Superior temporal gyrus (tissue), 1 donor: ENCODE measurements at regions not wholly inside any gene's neighbourhood (a gene's known extent, or its start where the extent isn't known, plus 50 kb on each side); places are given as distances from the start of the nearest gene placed in this dataset.

Experiments
- DNase-seq: peaks from one replicate; pipeline ENCODE4 v3.0.0-alpha.2; 2016; ENCODE audit errors: extremely low spot score

DNA sequence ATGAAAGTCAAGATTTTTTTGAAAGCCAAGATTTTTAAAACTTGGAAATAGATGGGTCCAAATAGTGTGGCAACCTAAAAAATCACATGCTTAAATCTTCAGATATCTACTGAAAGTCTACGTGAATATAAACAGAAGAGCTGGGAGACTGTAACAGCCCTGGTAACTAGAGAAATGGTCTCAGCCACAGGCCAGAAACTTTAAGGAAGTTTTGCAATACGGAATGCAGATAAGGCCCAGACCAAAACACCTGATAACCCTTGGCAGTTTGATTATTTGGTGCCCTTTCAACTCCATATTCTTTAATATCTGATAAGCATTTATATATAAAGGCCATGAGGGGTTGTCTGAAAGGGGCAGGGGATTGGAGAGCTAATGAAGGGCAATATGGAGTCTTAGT, 537.3 kb upstream of the TGFBR2 start:
- no peak for DNase-seq

DNA sequence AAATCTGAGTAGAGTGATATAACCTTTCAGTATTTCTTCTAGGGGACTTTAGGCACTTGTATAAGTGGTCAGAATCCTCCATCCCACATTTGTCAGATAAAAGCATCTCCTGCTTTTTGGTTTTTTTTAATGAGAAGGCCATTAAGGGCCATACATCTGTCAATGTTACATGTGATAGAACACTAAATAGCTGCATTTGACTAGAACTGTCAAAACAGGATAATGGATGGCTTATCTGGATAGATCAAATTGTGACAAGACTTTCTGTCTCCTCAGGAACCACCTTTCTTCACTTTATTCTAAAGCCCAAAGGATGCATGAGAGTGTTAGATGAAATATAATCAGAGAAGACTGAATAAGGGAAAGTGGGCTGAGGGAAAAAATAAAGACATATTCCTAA, 533.4 kb upstream of the TGFBR2 start:
- no peak for DNase-seq

GRCh38 chr3:30073622-30074021, 532.8 kb upstream of the TGFBR2 start:
- DNase-seq: no peak

GRCh38 chr3:30075514-30075913, 530.9 kb upstream of the TGFBR2 start:
- no peak for DNase-seq

DNA sequence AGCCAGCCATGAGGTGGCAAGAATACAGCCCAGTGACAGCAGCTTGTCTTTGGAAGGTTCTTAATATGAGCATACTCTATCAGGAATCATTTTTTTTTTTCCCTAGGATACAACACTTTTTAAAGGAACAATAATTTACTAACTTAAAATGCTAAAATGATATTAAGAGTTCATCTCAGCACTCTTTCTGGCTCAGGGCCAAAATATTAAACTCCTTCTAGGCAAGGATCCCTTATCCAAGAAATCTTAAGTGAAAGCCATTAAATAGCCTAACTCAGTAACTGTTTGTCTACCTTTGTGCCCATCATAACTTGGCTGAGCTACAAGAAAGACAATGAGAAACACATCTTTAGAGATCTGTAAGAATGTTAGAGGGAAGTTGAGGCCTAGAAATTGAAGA, 529.5 kb upstream of the TGFBR2 start:
- DNase-seq: no peak

DNA sequence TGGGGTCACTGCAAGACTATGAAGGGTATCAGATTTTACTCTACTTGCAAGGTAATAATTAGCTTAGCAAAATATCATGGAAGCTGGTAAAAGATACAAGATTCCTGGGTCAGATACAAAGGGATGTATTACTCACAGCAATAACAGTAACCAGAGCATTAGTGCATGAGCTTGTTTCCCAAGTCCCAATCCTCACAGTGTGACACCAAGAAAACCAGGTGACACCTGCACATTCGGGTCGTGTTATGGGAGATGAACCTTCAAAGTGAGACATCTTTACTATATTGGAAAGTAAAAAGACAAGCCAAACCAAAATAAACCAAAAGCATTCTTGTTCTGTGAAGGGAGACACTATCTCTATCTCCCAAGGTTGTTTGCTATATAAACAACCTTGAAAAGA, 528.7 kb upstream of the TGFBR2 start:
- no peak for DNase-seq

- DNase-seq: no peak
These were observed 527.7 kb upstream of the TGFBR2 start for GRCh38 chr3:30078736-30079135.

GRCh38 chr3:30081904-30082303, 524.5 kb upstream of the TGFBR2 start:
- DNase-seq: no peak

GRCh38 chr3:30082652-30083051, 523.7 kb upstream of the TGFBR2 start:
- DNase-seq: no peak

GRCh38 chr3:30083315-30083714, 523.1 kb upstream of the TGFBR2 start:
- DNase-seq: no peak

DNA sequence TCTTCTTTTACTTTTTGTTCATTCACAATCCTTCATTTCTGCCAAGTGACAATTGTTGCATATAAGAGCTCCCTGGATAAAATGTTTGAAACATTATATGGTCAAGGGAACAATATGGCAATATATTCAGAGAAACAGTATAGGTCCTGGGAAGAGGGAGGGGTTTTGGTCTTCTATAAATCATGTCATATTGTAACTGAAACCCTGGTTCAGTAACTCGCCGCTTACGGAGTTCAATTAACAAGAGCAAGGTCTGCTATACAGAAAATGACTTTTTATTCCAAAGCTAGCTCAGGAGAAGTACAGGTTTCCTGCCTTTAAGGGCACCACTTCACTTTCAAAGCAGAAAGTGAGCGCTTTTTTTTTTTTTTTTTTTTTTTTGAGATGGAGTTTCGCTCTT, 522.1 kb upstream of the TGFBR2 start:
- DNase-seq: no peak

- no peak for DNase-seq
These were observed 521.4 kb upstream of the TGFBR2 start for GRCh38 chr3:30084971-30085403.

DNA sequence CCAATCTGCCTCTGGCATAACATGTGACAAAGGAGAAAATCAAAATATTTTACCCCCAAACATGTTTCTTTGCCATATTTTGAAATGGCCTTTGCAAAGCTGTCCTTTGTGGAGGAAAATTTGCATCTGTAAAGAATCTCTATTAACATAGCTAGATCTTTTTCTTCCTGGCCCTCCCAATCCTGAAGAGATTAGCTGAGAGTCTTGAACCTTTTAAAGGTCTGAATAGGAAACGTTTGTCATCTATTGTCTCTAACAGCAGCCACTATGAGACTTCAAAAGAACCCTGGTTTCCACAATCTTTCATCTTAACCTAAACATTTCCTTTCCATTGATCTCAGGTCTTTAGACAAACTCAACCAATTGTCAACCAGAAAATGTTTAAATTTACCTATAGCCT, 520.9 kb upstream of the TGFBR2 start:
- DNase-seq: no peak

DNA sequence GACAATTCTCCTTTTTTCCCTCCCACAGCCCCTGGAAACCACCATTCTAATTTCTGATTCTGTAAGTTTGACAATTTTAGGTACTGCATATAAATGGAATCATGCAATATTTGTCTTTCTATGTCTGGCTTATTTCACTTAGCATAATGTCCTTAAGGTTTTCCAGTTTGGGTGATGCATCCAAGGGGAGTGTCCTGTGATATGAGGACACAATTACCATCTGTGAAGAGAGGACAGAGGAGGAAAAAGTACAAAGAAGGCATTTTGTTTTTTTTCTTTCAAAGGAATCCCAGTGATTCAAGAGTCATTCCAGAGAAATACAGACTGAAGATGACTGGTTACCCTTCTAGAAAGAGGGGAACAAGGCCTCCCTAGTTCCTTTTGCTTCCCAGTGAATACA, 514.7 kb upstream of the TGFBR2 start:
- DNase-seq: no peak

DNA sequence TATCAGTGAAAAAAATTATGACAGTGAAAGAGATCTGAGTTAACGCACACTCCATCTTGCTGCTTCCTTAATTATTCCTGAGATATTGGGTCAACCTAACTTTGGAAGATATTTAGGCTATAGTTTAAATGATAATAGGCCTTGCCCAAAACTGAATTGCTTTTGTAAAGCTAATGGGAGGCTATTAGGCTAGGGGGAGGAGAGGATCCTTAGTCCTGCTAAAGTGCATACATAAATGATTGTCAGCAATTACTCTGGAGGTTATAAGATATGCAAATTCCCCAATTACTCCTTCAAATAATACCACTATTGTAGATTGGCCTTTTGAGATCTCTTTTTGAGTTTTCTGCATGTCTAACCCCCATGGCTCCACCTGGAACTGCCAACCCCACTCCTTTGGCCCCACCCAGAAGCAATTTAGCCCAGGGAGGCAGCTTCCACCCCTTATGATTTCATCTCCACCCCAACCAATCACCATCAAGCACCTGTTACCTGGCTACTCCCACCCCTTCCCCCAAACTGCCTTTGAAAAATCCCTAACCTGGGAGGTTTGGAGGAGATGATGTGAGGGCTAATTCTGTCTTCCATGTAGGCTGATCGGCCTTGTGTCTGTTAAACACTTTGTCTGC, 509.3 kb upstream of the TGFBR2 start:
- DNase-seq: no peak

DNA sequence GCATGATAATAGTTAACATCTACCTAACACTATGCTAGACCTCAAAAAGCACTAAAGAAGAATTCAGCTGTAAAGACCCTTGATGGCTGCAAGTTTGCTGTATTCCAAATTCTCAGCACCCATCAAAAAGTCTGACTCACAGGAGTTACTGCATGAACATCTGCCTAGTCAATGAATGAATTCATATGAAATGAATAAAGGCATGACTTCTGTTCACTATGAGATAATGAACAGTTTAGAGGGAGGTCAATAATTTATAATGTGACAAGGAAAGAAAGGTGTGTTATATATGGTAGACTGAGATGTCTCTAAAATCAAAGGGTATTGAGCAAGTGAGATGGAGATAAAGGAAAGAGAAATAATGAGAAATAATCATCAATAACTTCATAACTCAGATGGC, 508.2 kb upstream of the TGFBR2 start:
- DNase-seq: no peak

DNA sequence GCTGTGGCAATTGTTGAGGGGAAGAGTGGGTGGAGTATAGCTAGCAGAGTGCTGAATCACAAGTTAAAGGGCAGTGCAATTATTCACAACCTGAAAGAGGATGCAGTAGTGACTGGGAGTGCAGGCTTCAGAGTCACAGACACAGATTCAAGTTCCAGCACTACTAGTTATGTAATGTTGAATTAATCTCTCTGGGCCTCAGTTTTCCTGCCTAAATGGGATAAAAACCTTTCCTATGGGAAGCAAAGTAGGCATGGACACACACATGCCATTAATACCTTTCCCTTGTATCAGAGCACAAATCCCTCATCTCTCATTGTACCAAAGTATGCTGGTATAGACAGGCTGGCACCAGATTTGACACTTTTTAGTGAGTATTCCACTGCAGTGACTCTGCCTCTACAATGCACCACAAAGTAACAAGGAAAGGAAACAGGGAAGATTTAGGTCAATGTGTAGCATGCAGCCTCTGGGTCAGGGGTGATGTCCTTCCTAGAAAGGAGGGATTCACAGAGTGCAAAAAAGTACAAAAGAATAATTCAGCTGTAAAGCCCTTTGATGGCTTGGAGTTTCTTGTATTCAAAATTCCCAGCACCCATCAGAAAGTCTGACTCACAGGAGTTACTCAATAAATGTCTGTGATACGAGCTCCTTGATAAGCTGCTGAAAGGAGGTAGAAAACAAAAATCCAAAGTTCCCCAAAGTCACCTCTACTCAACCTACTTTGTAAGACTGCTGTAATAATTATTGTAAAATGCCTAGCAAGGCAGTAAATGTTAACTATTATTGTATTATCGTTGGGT, 507.5 kb upstream of the TGFBR2 start:
- DNase-seq: no peak

- DNase-seq: no peak
These were observed 504.0 kb upstream of the TGFBR2 start for GRCh38 chr3:30102356-30102755.

DNA sequence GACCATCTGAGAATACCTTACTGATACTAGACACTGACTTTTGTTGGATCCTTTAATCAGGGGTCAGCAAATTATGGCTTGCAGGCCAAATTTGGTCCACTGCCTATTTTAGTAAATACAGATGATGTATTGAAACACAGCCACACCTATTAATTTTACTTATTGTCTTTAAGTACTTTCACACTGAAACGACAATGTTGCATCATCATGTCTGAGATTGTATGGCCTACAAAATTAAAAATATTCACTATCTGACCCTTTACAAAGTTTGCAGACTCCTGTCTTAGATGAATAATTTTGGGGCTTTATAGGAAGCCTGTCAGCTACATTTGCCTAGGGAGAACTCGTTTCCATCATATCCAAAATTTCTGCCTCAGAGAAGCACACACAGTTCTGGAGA, 503.2 kb upstream of the TGFBR2 start:
- DNase-seq: no peak

GRCh38 chr3:30107531-30107930, 498.9 kb upstream of the TGFBR2 start:
- no peak for DNase-seq

DNA sequence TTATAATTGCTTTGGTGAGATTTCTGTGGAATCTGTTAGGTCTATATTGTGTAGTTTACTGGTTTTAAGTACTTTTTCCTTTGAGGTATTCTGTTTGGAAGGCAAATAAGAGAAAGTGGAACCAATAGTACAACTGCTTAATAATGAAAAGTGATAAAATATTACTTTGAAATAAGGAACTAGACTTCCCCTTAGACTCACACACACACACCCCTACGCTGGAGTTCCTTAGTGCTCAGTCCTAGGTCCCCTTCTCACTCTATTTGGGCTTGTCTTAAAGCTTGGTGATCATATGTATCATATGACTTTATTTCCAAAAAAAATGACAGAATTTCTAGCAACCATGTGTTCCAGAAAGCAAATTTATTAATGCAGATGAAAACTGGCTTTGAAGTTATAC, 494.0 kb upstream of the TGFBR2 start:
- DNase-seq: no peak

DNA sequence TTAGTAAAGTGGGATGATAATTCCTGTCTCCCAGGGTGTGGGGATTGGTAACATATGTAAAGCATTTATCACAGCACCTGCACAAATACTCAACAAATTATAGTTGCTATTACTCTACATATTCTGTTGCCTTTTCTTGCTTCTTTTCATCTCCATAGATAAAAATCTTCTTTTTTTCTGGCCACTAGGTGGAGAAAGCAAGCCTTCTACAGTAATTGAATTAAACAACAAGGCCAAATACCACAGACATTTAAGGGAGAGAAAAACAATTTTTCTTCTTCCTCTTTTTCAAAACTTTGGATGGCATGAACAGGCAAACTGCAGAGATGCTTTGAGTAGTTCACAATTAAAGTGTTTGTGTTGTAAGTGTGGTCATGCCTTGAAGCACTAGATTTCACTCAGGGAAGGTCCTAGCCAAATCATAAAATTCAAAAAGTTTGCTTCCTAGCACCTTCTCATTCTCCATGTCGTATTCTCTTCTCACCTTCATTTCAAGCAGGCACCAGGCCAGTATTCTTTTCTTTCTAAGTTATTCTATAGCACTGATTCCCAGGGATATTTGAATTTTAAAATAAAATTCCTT, 493.4 kb upstream of the TGFBR2 start:
- peak; percentile 92 for DNase-seq

DNA sequence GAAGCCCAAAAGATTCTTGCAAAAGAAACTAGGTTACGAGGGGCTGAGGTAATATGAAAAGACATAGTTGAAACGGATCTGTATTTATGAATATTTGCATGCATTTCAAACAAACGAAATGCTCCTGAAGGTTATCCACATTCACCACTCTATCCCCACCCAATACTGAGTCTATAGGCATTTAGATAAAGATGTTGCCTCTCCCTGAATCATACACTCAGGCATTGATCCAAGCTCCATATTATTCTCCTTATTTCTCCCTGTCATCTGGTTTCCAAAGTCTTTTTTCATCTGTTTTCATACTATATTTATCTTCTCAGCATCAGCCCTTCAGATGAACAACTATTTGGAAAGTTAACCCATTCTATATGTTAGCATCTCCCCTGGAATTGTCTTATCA, 492.5 kb upstream of the TGFBR2 start:
- DNase-seq: no peak
